ENCODE measurements at regions not wholly inside any gene's neighbourhood (a gene's known extent, or its start where the extent isn't known, plus 50 kb on each side); places are given as distances from the start of the nearest gene placed in this dataset.

GRCh38 chr5:173557123-173557903, 59.1 kb downstream of the BOD1 start:
- H3K36me3 ChIP-seq = no peaks in the 10 kb centered on the region
- H3K4me3 ChIP-seq = no peak overlapping the region
- whole genome bisulfite sequencing, 3 donors = 11 to 37% (median 18%) methylated on average over 12 of the region's 12 CpGs
- H3K4me1 ChIP-seq (ENCODE audit: insufficient read depth) = peaks cover 2% of the 10 kb centered on the region
- H3K9me3 ChIP-seq = no peaks in the 10 kb centered on the region
- DNase-seq = no peak
- intact Hi-C loops (cut with DNase I) = no loop called here
- TF ChIP-seq EP300 (IDR thresholded peaks at IDR 0.05) = no peak
- no peak for TF ChIP-seq POLR2A (IDR thresholded peaks at IDR 0.05)
- TF ChIP-seq, protein P1, sequence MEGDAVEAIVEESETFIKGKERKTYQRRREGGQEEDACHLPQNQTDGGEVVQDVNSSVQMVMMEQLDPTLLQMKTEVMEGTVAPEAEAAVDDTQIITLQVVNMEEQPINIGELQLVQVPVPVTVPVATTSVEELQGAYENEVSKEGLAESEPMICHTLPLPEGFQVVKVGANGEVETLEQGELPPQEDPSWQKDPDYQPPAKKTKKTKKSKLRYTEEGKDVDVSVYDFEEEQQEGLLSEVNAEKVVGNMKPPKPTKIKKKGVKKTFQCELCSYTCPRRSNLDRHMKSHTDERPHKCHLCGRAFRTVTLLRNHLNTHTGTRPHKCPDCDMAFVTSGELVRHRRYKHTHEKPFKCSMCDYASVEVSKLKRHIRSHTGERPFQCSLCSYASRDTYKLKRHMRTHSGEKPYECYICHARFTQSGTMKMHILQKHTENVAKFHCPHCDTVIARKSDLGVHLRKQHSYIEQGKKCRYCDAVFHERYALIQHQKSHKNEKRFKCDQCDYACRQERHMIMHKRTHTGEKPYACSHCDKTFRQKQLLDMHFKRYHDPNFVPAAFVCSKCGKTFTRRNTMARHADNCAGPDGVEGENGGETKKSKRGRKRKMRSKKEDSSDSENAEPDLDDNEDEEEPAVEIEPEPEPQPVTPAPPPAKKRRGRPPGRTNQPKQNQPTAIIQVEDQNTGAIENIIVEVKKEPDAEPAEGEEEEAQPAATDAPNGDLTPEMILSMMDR (IDR thresholded peaks at IDR 0.05) = no peak
- H3K27me3 ChIP-seq = no peaks in the 10 kb centered on the region
- no peak overlapping the region for H3K27ac ChIP-seq

- TF ChIP-seq POLR2A (IDR thresholded peaks at IDR 0.05) = no peak
- Histone ChIP-seq H3K27me3 (no peaks in the 10 kb centered on the region), H3K36me3 (no peaks in the 10 kb centered on the region), H3K9me3 (no peaks in the 10 kb centered on the region), H3K4me3 (no peak overlapping the region), H3K4me1 (ENCODE audit: insufficient read depth) (peaks cover 2% of the 10 kb centered on the region), H3K27ac (no peak overlapping the region)
- WGBS, 3 donors = 81 to 84% (median 81%) methylated on average over 8 of the region's 8 CpGs
- DNase-seq = no peak
- intact Hi-C loops (cut with DNase I) = no loop called here
These were observed 60.1 kb downstream of the BOD1 start for GRCh38 chr5:173556142-173557028.

DNA sequence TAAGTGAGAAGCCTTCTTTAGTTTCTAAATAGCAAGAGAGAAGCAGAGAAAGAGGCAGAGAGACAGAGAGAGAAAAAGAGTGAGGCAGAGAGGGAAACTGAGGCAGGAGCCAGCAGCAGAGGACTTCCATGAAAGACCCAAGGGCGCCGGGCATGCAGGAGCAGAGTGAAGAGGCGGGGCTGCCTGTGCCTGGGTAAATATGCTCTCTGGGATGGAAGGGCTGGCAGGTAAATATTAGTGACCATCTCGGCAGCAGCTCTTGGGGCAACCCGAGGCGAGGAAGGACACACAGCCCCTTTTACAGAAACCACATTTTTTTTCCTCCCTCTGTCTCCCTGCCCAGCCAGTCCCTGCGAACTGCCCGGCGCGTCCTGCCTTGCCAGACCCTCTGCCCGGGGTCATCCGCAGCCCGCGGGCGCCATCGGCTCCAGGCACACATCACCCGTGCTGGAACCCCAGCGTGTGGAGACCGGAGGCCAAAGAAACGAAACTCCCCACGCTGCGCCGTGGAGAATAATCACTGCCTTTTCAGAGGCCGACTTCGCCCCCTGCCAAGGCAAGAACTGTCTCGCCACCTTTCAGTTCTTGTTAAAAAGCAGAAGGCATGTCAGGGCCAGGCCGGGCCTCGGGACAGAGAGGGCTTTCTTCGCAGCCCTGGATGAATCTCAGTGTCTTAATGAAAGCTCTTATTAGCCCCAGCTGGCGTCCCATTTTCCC, 61.3 kb downstream of the BOD1 start:
- TF ChIP-seq, protein P1 (IDR thresholded peaks at IDR 0.05) = no peak
- TF ChIP-seq POLR2A (IDR thresholded peaks at IDR 0.05) (no peak), EP300 (IDR thresholded peaks at IDR 0.05) (no peak)
- no peak for DNase-seq
- Histone ChIP-seq H3K36me3 (no peaks in the 10 kb centered on the region), H3K27ac (no peak overlapping the region), H3K4me1 (ENCODE audit: insufficient read depth) (peaks cover 2% of the 10 kb centered on the region), H3K9me3 (no peaks in the 10 kb centered on the region), H3K4me3 (no peak overlapping the region), H3K27me3 (no peaks in the 10 kb centered on the region)
- 88 to 91% (median 90%) methylated on average over 30 of the region's 30 CpGs for WGBS, 3 donors
- intact Hi-C loops (cut with DNase I) = no loop called here

DNA sequence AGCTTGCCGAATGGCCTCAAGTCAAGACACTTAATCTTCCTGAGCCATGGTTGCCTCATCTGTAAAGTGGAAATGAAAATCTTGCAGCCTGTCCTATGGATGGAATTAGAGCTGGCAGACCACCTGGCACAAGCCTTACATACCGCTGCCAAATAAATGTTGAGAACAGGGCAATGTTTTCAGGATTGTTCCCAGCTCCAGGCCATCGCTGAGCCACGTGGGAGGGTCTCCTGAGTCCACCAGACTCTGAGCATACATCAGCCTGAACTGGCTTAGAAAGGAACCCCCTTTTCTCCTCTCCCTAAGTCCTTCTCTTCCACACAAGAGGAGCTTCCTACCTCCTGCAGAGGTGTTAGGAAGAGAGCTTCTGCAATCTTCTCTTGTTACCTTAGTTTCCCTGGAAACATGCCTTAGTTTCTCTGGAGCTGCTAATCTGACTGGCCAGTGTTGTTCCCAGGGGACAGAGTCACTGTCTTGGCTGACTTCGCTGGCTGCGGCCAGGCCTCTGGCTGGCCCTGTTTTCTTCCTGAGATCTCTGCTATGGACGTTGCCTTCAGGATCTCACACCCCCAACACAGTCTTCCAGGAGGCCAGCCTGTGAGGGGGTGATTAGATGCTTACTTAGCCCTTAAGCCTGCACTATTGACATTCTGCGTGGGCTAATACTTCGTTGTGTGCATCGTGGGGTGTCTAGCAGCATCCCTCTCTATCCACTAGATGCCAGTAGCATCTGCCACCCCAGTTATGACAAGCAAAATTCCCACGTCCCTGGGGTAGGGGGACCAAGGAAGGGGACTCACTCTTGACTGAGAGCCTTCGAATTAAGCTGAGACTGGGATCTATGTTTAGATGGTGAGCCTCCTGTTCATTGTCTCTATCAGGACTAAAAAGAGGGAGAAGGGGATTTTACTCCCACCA, 62.2 kb downstream of the BOD1 start:
- peaks cover 2% of the 10 kb centered on the region for H3K4me1 ChIP-seq (ENCODE audit: insufficient read depth)
- no peak for DNase-seq
- no peak overlapping the region for H3K4me3 ChIP-seq
- no peaks in the 10 kb centered on the region for H3K36me3 ChIP-seq
- WGBS, 3 donors = 59 to 79% (median 71%) methylated on average over 12 of the region's 12 CpGs
- no peak overlapping the region for H3K27ac ChIP-seq
- TF ChIP-seq EP300 (IDR thresholded peaks at IDR 0.05) = no peak
- H3K9me3 ChIP-seq = no peaks in the 10 kb centered on the region
- no peaks in the 10 kb centered on the region for H3K27me3 ChIP-seq
- intact Hi-C loops (cut with DNase I) = no loop called here
